GM12873 (cell line): ENCODE measurements at regions not wholly inside any gene's neighbourhood (a gene's known extent, or its start where the extent isn't known, plus 50 kb on each side); places are given as distances from the start of the nearest gene placed in this dataset.

Source experiments
- TF ChIP-seq, protein P1 (sequence below): IDR thresholded peaks from 2 replicates; pipeline ENCODE4 v1.5.1; 2012; ENCODE audit warnings: low read depth, mild to moderate bottlenecking, moderate library complexity, low read length, control low read depth; ENCODE audit not compliant: insufficient read depth; ENCODE audit errors: missing control alignments

DNA sequence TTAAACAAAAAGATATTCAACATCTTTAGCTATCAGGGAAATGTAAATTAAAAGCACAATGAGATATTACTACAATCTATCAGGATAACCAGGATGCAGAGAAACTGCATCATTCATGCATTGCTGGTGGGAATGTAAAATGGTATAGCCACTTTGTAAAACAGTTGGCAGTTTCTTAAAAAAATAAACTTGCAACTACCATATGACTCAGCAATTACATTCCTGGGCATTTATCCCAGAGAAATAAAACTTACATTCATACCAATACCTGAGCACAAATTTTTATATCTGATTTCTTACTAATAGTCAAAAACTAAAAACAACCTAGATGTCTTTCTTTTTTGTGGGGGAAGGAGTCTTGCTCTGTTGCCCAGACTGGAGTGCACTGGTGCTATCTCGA, 190.3 kb upstream of the TAB2 start:
- TF ChIP-seq, protein P1, sequence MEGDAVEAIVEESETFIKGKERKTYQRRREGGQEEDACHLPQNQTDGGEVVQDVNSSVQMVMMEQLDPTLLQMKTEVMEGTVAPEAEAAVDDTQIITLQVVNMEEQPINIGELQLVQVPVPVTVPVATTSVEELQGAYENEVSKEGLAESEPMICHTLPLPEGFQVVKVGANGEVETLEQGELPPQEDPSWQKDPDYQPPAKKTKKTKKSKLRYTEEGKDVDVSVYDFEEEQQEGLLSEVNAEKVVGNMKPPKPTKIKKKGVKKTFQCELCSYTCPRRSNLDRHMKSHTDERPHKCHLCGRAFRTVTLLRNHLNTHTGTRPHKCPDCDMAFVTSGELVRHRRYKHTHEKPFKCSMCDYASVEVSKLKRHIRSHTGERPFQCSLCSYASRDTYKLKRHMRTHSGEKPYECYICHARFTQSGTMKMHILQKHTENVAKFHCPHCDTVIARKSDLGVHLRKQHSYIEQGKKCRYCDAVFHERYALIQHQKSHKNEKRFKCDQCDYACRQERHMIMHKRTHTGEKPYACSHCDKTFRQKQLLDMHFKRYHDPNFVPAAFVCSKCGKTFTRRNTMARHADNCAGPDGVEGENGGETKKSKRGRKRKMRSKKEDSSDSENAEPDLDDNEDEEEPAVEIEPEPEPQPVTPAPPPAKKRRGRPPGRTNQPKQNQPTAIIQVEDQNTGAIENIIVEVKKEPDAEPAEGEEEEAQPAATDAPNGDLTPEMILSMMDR = no peak

DNA sequence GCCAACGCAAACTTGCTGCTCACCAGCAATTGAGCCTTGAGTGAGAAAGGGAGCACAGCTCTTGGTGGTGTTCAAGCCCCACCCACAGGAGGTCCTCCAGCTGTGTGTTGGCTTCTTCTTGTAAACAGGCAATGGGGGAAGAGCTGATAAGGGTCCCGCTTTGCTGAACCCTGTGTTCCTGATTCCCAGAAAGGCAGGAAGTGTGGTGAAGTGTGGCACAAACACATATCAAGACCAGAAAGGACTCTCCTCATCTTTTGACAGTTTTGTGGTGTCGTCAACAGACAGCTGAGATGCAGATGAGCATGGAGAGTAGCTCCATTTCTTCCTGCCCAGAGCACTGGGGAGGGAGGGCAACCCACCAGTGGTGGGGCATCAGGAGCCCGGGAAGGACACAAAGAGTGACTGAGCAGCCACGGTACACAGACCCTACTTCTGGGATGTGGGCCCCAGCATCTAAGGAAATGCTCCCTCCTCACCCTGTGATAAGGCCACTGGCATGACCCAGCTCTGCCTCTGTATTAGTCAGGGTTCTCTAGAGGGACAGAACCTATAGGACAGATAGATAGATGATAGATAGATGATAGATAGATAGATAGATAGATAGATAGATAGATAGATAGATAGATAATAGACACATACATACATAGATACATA, 188.9 kb upstream of the TAB2 start:
- TF ChIP-seq, protein P1 = no peak

DNA sequence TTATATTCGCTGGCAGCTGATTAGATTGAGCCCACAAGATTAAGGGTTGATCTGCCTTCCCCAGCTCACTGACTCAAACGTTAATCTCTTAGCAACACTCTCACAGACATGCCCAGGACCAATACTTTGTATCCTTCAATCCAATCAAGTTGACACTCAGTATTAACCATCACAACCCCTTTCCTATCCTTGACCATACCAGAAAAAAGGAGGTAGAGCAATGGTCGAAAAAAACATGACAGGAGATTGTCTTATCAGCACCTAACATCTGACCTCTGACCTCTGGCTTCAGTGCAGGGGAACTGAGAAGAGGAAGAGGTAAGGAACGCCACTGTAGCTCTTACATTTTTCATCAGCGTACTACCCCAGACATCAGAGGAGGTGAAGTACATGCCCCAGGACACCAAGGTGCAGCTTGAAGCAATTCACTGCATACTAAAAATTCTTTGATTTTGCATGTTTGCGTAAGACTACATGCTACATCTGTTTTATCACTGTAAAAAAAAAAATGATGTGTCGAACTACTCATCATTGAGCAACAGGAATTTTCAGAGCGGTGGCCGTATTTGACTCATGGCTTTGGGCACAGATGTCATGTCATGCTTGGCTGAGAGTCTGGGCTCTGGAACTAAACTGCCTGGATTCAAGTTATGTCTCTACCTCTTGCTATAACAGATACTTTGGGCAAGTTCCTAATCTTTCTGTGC, 188.0 kb upstream of the TAB2 start:
- TF ChIP-seq, protein P1 = no peak

DNA sequence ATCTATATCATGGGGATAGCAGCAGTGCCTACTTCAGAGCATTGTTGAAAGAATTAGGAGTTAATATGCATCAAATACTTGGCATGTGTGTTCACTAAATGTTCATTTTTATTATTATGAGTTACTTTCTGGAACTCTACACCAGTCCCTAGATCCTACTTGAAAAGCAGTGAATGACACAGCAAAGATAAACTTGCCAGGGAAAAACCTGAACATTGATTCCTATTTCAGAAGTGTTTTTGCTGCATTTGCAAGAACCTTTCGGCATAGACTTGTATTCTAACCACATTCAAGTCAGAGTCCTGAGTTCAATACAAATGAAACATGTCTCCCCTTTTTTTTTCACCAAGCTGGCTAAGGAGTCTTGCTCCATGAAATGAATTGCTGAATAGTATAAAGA, 187.4 kb upstream of the TAB2 start:
- TF ChIP-seq, protein P1 = no peak

DNA sequence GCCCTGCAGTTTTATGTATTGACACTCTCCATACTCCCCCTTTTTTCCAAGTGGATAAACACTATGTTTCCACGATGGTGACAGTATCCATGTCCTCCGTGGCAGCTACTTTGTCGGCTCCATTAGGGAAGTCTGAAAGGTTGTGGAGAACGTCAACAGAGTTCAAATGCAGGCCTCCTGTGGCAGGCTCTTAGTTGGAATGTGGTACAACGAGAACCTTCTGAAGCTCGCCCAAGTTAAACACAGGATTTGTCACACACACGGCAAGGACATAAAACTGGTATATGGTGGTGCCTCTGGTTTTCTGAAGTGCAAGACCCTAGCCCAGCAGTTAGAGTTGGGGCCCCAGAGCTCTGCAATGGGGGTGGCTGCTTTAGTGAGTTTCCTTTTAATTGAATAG, 187.0 kb upstream of the TAB2 start:
- TF ChIP-seq, protein P1 = no peak

DNA sequence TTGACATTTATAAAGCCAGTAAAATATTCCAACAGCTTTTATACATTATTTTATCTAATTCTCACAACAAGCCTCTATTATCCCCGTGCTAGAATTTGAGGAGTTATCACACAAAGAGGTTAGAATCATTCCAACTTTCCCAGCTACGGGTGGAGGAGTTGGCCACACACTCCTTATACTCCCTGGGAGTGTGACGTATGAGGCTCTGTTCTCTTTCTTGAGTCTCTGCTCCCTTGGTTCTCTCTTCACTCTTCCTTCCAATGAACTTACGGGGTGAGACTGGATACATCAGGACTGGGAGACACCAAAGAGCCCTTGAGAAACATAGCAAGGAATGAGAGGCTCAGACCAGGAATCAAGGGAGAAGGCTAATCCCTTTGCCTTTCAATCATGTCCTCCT, 185.6 kb upstream of the TAB2 start:
- TF ChIP-seq, protein P1 = no peak

DNA sequence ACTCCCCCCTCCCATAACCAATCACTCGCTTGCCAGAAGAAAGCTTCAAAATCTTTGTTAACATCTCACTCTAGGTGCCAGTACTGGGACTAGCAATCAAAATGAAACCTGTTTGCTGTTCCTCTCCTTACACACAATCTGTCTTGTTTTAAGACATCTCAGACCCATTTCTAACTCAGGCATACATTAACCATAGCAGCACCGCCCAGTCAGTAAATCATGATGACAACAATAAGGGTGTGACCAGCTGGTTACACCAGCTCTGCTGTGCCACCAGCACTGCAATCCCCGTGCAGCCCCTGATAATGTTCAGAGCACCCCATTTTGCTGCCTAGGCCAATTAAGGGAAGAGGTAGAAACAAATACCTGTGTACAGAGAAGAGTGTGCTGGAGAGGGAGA, 185.2 kb upstream of the TAB2 start:
- TF ChIP-seq, protein P1 = no peak
